Epithelial cell of esophagus (primary cell): ENCODE measurements at regions not wholly inside any gene's neighbourhood (a gene's known extent, or its start where the extent isn't known, plus 50 kb on each side); places are given as distances from the start of the nearest gene placed in this dataset.

Experiments used
- DNase-seq: peaks from one replicate; pipeline ENCODE4 v3.0.0; 2010; ENCODE audit warnings: low read depth
- H3K4me3 ChIP-seq: 2 replicates; pipeline ENCODE4 v1.5.1; 2011; ENCODE audit warnings: mild to moderate bottlenecking, low read length, control low read depth
- CTCF ChIP-seq: IDR thresholded peaks from 2 replicates; pipeline ENCODE4 v1.5.1; 2011; ENCODE audit warnings: low read depth, mild to moderate bottlenecking, low read length, control low read depth, inconsistent platforms; ENCODE audit not compliant: insufficient read depth; ENCODE audit errors: missing control alignments

GRCh38 chr12:19646599-19646998 lies 207.3 kb downstream of the AEBP2 start:
- no peak overlapping the region for H3K4me3 ChIP-seq
- no peak for DNase-seq
- TF ChIP-seq CTCF, result no peak

GRCh38 chr12:19647806-19648556 lies 208.7 kb downstream of the AEBP2 start:
- no peak for DNase-seq
- H3K4me3 ChIP-seq, result no peak overlapping the region
- TF ChIP-seq CTCF, result no peak

- TF ChIP-seq CTCF, result no peak
- no peak overlapping the region for H3K4me3 ChIP-seq
- no peak for DNase-seq
Measured at GRCh38 chr12:19648591-19648990, 209.3 kb downstream of the AEBP2 start.

GRCh38 chr12:19652386-19652785 lies 213.1 kb downstream of the AEBP2 start:
- H3K4me3 ChIP-seq, result no peak overlapping the region
- no peak for DNase-seq
- TF ChIP-seq CTCF, result no peak

GRCh38 chr12:19654650-19655376 lies 215.5 kb downstream of the AEBP2 start:
- no peak overlapping the region for H3K4me3 ChIP-seq
- no peak for DNase-seq
- TF ChIP-seq CTCF, result no peak

GRCh38 chr12:19657118-19657731 lies 217.9 kb downstream of the AEBP2 start:
- no peak for TF ChIP-seq CTCF
- no peak for DNase-seq
- H3K4me3 ChIP-seq, result no peak overlapping the region
